GF-D8 (cell line): ENCODE measurements at regions not wholly inside any gene's neighbourhood (a gene's known extent, or its start where the extent isn't known, plus 50 kb on each side); places are given as distances from the start of the nearest gene placed in this dataset.
"Not testable (repeated sequence)": the region's sequence is repeated elsewhere in the genome, so short reads cannot be mapped to it uniquely, and the experiment has no call there.

Experiments used
- DNase-seq: peaks from one replicate; lab custom pipeline; 2025; lab: John Stamatoyannopoulos, UW

DNA sequence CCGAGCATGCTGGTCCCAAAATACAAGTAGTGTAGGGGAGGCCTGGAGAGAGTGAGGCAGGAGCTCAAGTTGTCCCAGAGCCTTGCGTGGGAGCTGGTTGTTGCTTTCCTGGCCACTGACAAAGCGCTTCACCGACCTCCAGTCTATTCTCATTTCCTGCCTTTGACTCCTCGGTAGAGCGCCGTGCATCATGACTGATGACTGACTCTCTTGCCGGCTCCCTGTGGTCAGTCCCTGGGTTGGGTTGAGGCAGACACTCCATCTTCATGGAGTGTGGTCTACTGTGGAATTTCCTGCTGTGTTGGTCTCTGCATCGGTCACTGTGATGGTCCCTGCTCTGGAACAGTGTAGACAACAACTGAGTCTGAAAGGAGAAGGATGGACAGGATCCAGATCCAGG is 175.1 kb upstream of the S1PR3 start:
- no peak for DNase-seq

DNA sequence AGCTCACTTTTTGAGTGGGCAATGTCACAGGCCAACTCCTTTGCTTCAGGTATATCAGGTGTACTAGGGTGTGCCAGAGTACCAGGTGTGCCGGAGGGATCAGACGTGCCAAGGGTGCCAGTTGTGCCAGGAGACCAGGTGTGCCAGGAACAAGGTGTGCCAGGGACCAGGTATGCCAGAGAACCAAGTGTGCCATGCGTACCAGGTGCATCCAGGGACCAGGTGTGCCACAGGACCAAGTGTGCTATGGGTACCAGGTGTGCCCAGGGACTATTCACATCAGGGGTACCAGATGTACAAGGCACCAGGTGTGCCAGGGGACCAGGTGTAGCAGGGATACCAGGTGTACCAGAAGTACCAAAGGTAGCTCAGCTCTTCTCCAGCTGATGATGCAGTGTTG is 174.7 kb upstream of the S1PR3 start:
- no peak for DNase-seq

DNA sequence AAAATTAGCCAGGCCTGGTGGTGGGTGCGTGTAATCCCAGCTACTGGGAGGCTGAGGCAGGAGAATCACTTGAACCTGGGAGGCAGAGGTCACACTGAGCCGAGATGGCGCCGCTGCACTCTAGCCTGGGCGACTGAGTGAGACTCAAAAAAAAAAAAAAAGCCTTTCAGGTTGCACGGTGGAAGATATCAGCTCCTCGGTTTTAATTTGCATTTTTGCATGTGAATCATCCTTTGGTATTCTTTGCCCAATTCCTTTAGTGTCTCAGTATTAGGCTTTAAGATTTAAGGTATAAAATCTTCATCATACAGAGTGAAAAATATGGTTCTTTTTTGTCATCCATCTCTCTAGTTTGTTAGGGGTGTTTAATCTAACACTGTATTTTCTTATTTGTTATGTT is 173.6 kb upstream of the S1PR3 start:
- no peak for DNase-seq

DNA sequence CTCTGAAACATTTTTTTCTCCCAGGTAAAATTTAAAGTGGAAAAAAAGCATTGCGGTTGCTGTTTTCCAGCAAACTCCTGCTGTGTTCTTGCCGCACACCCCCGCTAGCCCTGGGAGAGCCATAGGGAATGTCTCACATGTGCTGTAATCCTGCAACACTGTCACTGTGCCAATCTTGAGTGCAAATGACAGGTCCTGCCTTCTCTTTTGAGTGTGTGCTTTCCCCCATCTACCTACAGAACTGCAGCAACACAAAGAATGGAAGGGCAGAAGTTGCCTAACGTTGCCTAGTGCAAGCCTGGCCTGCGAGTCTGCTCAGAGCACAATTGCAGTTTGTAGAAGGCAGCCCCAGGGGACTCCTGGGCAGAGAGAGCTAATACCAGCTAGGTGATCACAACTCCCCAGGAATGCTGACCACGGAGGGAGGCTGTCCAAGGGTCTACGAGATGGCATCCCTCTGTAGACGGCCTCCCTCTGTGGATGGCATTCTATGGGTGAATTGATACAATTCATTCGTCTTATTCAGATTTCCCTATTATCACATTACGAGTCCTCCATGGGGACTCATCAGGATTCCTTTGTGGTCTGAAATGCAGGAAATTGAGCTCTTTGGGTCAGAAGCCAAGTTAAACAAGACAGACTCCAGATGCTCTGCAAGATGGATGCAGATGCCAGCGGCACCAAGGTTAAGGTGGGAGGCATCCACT is 172.6 kb upstream of the S1PR3 start:
- no peak for DNase-seq

DNA sequence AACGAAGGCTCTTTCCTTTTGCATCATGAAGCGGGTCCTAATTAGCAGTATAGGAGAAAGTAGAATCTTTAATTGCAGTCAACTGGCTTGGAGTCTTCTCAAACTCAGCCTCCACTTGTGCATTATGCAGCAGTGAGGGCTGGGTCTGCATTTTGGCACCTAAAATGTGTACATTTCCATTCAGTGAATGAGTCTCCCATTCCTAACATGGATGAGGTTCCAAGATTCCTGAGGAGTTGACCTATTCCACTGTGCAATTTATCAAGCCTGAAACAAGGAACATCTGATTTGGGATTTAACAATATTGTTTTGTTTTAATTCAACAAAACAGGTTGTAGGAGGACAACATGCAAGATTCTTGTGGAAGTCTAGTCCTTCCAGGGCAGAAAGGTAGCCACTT is 171.8 kb upstream of the S1PR3 start:
- no peak for DNase-seq

DNA sequence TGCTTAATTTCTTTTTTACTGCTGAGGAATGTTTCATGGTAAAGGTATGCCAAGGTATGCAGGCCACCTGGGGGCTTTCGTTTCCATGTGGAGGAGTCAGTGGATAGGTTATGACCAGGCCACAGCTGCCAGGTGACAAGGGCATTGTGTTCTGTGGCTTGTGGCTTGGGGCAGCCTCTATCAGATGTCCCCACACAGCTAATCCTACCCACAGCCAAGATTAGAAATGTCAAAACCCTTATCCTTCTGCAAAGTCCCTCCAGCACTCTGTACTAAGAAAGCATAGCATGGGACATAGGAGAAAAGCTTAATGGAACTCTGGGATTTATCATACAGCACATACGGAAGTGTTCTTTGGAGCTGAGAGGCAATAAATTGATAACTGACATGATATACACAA is 171.2 kb upstream of the S1PR3 start:
- no peak for DNase-seq

DNA sequence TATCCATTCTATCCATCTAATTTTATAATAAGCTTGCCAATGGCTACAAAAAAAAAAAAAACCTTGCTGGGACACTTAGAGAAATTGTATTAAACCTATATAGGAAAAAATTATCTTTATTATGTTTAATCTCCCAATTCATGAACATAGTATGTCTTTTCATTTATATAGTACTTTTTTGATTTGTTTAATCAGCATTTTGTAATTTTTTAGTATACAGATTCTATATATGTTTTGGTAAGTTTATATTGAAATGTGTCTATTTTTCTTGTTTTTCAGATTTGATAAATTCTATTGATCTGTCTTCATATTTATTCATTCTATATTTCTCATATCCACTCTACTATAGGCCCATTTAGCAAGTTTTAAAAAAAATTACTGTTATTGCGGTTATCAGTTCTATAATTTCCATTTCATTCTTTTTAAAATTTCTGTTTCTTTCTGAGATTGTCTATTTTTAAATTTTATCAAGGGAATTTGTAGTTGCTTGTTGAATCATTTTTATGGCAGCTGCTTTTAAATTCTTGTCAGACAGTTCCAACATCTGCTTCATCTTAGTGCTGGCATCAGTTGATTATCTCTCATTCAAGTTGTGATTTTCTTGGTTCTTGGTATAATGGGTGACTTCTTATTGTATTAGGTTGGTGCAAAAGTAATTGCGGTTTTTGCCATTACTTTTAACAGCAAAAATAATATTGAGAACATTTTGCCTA is 170.1 kb upstream of the S1PR3 start:
- no peak for DNase-seq

DNA sequence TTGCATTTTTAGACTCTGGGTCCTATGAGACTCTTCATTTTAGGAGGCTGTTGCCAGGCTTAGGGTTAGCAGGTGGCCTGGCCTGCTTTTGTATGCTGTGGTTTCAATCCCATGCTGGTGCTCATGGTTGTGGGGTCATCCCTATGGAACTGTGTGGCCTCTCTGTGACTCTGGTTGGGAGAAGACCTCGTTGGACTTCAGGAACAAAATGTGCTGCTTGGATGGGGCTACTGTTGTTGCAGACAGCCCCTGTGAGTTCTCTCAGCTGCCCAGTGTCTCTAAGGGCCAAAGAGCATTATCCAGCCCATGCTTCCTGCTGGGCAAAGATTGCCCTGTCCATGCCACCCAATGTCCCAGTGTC is 169.5 kb upstream of the S1PR3 start:
- no peak for DNase-seq

DNA sequence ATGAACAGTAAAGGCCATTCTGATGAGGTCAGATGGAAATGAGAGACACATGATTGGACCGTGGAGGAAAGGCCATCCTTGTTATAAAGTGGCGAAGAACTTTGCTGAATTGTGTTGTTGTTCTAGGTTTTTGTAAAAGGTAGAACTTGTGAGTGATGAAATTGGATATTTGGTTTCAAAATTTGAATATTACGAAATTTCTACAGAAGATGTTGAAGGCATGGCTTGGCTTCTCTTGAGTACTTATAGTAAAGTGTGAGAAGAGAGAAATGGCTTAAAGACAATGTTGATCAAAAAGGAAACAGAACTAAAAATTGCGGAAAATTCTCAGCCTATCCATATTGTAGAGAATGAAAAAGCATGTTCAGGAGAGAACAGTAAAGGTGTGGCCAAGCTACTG is 166.6 kb upstream of the S1PR3 start:
- DNase-seq = no peak

DNA sequence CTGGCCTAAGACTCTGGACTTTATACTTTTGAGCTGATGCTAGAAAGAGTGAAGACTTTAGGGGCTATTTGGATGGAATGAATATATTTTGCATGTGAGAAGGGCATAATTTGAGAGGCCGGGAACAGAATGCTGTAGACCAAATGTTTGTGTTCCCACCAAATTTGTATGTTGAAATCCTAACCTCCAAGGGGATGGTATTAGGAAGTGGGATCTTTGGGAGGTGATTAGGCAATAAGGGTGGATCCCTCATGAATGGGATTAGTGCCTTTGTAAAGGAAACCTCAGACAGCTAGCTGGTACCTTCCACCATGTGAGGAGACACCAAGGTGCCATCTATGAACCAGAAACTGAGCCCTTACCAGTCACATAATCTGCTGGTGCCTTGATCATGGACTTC is 165.1 kb upstream of the S1PR3 start:
- no peak for DNase-seq

DNA sequence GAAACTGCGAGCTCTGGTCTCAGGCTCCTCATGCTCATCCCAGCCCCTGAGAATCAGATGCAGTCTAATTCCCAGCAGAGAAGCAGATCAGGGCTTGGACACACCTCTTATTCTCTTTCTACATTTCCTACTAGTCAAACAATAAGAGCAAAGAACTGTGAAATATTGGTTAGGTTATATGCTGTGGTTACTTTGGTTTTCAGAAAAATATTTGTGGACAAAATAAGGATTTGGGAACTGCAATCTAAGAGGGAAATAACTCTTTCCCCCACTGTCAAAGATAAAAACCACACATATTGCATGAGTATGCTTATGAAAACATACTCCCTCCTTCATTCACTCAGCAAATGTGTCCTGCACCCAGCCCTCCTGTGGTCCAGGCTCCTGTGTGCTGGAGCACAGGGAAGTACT is 164.5 kb upstream of the S1PR3 start:
- peak; percentile 22 for DNase-seq

DNA sequence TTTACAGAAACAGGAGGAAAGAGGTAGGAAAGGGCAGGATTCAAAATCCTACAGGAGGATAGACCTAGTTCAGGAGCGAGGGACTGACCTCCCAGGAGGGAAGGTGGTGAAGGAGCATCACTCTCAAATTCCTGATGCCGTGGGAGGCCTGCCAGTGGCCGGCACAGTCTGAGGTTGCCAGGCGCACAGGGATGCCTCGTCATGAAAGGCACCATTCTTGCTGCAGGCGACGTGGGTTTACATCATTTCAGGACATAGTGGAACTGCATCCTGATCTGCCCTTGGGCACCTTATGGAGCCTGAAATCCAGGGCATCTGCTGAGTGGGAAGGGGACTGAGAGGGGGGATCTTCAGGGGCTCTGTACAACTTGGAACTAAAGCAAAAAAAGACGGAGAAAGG is 163.2 kb upstream of the S1PR3 start:
- DNase-seq = no peak

DNA sequence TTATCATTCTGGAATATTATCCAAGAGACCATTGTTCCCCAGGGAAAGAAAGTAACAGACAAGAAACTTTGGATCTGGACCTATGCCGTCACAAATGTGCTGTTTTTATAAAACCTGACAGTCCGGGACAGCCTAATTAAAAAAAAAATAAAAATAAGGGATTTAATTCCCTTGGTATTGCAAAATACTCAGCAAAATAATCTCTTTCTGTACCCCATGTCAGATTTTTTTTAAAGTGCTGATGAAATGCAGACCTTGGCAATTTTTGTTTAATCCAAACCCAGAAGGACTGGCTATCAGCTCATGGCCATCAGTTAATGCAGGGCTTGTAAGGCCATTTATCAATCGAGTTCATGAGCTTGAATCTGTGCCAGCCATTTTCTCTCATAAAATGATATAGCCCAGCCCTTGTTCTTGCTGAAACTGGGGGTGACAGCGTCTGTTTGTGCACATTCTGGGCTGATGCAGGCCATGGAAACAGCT is 162.7 kb upstream of the S1PR3 start:
- DNase-seq = no peak

DNA sequence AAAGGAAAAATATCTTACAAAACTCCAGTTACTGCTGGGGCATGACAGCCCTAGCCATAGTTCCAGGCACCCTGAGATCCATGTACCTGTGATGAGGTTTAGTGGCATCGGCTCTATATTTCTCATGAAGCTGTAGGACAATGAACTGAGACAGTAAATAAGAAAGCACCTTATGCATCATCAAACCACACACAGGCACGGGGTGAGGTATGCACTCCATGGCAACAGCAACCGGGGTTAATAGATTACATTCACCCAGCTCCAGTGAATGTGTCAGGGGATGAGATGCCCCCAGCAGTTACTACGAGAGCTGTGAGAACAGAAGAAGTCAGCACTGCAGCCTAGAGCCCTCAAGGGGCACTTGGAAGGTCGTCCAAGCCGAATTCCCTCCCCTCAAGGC is 162.0 kb upstream of the S1PR3 start:
- no peak for DNase-seq

DNA sequence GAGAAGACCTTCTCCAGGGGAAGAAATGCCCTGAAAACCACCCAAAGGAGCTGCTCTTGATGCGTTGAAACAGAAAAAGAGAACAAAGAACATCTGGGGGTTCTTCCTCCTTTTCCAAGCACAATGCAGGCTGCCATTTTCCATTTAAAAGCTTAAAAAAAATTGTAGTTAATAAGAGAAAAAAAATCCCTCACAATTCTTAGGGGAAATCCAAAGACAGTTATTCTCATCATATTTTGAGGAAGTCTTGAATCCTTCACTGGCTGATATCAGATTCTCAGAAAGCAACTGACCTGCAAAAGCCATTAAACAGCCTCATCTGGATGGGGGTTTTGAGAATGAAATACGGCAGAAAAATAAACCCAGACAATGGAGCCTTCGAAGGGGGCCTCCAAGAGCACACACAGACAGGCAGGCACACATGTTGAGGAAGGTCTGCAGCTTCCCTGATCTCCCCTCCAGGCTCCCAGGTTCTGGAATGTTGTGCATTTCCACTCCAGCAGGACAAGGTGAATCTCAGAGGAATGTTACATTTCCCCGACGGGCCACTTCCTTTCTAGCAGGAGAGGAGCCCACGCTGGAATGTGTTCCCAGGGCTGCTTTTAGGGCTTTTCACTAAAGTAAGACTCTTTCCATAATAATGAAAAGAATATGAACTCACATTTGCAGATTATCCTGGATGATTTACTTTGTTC is 159.4 kb upstream of the S1PR3 start:
- DNase-seq = no peak

DNA sequence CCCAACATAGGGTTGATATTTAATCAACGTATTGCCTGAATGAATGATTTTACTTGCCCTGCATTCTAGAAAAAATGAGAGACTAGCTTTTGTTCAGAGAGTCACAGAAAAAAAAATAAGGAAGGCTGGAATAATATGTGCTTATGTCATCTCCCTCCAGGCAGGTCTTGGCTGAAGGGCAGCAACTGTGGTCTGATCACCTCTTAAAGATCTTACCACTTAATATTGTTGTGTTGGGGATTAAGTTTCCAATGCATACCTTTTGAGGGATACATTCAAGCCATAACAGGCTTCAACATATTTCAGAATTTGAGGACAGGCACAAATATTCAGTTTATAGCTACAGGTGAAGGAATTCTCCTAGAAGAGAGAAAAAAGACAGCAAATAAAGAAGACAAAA is 157.3 kb upstream of the S1PR3 start:
- DNase-seq = no peak

DNA sequence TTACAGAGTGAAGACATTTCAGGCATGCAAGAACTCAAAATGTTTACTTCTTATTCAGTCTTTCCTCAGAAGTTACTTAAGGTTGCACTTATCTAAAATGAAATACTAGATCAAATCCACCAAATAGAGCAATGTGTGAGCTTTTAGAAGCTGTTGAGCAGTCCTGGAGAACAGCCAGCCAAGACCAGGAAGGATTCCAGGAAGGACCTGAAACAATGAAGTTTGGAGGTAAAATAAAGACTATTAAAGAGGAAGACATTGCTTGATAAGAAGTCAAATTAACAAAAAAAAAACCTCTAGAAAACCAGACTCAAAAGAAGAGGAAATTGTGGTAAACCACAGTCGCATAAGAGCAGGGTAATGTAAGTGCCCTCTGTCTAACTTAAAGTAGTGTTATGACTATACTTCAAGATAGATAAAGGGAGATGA is 156.2 kb upstream of the S1PR3 start:
- DNase-seq = peak; percentile 81

DNA sequence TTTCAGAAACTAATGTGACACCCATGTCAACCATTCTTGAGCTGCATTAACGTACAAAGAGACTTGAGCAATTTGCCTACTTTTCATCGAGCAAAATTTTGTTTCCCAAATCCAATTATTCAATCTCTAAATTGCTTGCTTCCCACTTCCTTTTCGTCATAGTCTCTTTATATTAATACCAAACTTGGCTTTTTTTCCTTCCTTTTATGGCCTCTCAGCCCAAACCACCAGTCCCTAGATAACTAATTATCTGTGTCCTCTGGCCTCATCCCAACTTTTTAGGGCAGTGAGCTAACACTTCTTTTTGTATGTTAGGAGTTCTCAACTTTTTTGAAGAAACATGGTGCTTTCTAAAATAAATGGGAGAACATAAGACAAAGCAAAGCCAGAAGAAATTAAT is 155.5 kb upstream of the S1PR3 start:
- no peak for DNase-seq

DNA sequence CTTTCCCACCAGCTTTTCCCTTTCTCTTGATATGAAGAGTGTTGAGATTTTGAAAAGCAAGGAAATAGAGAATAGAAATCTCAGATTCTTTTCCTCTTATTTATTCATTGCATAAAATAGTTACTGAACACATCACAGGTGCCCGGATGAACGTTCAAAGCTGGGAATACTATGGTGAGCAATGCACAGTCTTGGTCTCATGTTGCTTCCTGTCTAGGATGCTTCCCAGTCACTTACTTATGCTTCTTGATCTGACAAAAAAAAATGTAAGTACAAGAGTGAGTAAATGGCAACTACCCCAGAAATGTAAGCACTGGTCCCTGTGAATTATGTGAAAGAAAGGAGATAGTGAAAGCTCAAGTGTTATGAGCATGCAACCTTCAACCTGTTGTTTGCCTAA is 153.5 kb upstream of the S1PR3 start:
- DNase-seq = no peak

DNA sequence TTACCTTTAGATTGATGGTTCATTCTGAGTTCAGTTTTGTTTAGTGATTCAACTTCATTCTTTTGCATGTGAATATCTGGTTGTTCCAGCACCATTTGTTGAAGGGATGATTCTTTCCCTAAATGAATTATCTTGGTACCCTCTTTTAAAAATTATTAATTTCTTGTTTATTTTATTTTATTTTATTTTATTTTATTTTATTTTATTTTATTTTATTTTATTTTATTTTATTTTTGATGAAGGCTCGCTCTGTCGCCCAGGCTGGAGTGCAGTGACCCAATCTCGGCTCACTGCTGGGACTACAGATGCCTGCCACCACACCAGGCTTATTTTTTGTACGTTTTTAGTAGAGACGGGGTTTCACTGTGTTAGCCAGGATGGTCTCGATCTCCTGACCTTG is 141.4 kb upstream of the S1PR3 start:
- not testable (repeated sequence) for DNase-seq

DNA sequence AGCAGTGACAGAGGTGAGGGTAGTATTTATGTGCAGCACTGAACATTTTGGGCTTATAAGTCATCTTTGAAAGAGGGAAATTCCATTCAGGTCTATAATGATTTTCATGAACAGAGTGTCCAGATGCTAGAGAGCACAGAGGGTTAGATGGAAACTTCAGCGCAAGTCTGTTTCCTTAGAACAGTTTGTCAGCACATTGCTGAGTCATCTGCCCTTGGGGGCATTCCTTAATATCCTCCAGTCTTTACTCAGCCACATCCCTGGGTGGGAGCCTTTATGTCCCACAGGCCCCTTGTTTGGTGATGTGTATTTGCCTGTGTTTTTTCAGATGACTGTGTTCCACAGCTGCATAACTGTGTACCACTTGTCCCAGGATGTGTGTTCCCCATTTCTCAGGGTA is 138.5 kb upstream of the S1PR3 start:
- DNase-seq = no peak

DNA sequence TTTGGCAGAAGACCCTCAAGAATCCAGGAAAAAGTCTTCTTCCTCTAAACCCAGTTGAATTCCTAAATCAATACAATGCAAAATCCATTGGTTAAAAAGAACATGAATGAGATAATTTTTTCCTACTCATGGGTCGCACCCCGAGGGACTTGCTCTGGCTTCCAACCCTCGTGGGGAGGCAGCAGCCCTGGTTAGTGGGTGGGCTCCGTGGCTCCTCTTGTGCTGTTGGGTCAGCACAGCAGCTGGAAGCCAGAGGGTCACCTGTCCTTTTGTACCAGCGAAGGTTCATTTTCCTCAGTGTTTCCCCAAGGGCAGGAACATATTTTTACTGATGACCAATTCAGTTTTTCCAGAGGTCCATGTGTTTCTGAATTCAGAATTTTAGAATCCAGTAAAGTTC is 120.6 kb upstream of the S1PR3 start:
- DNase-seq = no peak

DNA sequence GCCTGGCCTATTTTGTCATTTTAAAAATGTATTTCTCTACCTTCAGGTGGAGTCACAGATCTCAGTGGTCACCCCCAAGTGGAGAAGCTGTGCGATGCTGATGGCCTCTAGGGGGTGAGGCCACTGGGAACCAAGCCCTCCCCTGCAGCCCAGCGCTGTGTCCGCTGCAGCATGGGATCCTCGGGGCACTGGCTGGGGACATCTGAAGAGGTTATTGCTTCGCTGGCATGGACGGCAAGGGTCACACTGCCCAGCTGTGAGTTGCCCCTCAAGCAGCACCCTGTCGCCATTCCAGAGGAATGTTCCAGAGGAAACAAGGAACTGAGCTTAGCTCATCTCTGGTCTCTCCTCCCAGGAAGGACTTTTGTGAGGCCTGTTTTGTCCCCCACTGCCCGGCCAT is 119.6 kb upstream of the S1PR3 start:
- DNase-seq = no peak
